ENCODE measurements at regions not wholly inside any gene's neighbourhood (a gene's known extent, or its start where the extent isn't known, plus 50 kb on each side); places are given as distances from the start of the nearest gene placed in this dataset.

DNA sequence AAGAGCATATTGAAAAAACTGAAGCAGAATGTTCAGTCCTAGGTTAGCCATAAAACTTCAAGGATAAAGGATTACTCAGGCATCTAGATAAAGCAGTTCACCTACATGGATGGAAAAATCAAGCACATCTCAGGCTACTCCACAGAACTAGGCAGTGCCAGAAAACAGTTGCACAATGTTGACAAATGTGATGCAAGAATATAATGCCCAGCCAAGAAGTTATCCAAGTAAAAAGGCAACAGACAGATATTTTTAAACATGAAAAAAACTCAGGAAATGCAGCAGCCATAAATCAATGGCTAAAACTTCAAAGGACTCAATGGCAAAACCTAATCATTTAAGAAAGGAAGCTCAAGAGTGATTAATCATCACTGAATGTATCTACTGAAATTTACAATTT, 456.0 kb upstream of the FAM241A start:
- TF ChIP-seq, protein P1, sequence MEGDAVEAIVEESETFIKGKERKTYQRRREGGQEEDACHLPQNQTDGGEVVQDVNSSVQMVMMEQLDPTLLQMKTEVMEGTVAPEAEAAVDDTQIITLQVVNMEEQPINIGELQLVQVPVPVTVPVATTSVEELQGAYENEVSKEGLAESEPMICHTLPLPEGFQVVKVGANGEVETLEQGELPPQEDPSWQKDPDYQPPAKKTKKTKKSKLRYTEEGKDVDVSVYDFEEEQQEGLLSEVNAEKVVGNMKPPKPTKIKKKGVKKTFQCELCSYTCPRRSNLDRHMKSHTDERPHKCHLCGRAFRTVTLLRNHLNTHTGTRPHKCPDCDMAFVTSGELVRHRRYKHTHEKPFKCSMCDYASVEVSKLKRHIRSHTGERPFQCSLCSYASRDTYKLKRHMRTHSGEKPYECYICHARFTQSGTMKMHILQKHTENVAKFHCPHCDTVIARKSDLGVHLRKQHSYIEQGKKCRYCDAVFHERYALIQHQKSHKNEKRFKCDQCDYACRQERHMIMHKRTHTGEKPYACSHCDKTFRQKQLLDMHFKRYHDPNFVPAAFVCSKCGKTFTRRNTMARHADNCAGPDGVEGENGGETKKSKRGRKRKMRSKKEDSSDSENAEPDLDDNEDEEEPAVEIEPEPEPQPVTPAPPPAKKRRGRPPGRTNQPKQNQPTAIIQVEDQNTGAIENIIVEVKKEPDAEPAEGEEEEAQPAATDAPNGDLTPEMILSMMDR (IDR thresholded peaks at IDR 0.05): no peak
- no peak for TF ChIP-seq POLR2A (IDR thresholded peaks at IDR 0.05)

Data from right lobe of liver (tissue), 4 donors.